HG02588 (cell line): ENCODE measurements at regions not wholly inside any gene's neighbourhood (a gene's known extent, or its start where the extent isn't known, plus 50 kb on each side); places are given as distances from the start of the nearest gene placed in this dataset.

Experiments
- ATAC-seq: cut with Tn5 transposase; IDR thresholded peaks from one replicate; pipeline ENCODE4 v1.9.1; 2021; ENCODE audit warnings: mild to moderate bottlenecking, moderate library complexity; ENCODE audit not compliant: unreplicated experiment

DNA sequence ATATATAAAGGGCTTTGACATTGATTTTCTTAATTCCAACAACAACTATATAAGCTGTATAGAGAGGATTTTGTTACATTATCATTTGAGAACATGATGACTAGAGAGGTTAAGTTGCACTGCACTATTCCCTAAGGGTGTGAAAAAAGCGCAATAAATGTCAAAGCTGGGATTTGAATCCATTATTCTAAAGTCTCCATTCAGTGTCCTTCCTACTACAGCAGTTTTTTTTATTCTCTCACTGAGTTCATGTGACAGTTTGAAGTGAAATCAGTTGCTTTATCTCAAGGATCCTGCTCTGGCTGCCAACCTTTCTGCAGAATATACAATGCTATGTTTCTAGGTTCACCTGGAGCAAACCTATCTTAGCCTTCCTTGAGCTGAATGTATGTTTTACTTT lies 177.5 kb downstream of the ANKRD50 start:
- ATAC-seq, result no peak

DNA sequence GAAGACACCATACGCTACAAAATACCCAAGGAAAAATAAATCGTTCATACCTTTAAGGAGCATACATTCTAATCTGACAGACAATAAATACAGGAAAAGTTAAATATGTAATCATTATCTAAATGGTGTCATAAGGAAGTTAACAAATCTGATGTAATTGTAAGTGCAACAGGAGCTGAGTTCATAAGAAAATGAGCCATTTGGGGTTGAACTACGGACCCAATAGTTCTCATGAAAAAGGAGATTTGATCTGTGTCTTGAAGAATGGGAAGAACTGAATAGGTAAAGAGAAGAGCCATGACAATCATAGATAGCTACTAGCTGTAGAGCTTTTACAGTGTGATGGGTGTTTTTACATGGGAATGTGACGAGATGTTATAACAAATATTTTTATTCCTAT lies 175.6 kb downstream of the ANKRD50 start:
- ATAC-seq, result no peak

DNA sequence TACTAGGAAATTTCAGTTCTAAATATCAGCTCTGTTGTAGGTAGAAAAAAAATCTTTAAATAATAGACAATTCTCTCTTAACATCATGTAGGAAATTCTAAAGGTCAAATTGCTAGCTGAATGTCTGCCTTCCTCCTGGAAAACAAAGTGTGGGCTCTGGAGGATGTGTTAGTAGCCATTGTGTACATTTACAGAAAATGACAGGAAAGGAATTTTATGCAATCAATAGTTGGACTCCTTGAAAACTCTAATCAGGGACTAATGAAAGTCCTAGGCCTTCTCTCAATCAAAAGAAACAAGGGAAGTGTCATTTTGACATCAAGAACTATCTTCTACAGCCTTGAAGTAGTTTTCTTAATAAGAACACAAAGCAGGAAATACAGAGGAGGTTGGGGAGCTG lies 174.6 kb downstream of the ANKRD50 start:
- no peak for ATAC-seq

DNA sequence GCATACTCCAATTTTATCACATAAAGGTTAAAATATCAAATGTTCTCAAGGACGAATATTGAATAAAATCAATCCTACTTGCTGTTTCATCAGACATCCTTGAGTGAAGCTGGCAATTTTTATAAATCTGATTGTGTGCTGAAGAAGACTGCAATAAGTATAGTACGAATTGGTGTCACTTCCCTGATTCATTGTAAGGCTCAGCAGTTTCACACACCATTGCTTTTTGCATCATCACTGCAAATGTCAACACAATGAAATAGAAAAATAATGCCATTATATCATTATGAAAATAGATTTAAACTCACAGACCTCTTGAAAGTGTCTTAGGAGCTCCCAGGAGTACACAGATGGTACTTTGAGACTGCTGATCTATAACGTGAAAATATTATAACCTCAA lies 172.5 kb downstream of the ANKRD50 start:
- no peak for ATAC-seq

DNA sequence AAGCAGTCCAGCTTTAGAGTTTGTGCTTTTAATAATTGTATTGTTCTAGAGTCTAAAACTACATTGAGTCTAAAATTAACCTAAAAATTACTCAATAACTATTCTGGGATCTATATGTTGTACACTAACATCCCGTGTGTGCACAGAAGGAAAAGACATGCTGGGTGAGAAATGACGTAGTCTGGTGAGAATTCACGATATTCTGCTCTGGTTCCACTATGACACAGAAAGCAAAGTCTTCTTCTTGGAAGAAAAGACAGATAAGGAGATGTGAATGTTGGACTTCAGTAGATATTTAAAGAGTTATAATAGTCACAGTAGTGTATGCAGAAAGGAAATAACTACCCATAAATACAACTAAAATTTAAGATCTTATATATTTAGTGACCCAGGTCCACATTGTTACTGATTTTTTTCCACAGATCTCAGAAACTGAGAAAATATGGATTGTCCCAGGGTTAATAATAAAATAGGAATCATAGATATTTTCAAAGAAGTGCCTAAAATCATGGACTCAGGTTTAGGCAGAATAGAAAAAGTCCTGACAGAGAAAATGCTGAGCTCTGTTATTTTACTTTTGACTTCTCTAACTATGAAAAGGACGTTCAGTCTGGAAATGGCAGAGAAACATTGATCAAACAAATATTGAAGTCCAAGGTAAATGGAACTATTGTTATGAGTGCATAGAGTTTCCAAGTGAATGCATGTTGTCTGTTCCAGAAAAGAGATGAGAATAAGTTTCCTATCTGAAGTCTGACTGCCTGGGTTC lies 170.7 kb downstream of the ANKRD50 start:
- no peak for ATAC-seq

DNA sequence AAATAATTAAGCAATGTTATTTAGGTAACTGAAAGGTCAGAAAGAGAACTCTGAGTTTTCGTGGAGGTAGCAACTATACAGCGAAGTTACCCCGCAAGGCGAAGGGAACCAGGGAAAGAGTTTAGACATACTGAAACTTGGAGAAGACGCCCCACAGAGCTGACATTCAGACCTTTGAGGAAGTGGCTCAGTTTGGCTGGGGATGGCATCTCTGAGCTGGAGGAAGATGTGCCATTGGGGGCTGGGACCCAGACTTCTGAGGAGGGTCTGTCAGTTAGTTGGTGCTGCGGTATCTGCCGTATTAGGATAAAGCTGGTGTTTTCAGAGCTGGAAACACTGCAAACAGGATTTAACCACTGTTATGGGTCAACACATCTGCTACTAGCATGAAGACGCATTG lies 156.6 kb downstream of the ANKRD50 start:
- ATAC-seq, result no peak

DNA sequence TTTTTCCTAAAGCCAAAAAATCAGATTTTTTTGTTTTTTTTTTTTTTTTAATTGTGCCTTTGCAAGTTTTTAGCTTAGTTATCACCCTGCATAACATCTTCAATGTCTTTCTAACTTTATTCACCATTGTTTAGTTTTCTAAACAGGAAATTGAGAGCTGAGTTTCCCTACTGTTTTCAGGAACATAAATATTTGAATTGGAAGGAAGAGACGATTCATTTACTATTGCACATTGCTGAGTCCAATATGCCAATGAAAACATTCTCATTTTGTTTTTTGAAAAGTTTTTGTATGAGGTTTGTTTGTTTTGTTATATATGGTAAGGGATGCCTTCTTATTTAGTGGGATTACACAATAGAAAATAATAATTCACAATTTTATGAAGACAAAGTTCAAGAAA lies 148.4 kb downstream of the ANKRD50 start:
- no peak for ATAC-seq

DNA sequence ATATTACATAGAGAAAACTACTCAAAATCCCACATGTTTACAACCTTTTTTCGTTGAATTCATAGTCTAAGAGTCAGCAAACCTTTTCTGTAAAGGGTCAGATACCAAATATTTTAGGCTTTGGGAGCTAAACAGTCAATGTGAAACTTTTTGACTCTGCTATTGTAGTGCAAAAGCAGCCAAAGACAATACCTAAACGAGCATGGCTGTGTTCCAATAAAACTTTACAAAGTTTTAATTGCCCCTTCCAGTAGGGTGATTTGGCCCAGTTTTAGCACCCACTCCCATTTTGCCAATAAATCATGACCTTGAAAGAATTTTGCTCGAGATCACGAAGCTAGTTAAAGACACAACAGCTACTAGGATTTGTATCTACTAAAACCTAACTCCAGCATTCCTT lies 147.2 kb downstream of the ANKRD50 start:
- ATAC-seq, result no peak

DNA sequence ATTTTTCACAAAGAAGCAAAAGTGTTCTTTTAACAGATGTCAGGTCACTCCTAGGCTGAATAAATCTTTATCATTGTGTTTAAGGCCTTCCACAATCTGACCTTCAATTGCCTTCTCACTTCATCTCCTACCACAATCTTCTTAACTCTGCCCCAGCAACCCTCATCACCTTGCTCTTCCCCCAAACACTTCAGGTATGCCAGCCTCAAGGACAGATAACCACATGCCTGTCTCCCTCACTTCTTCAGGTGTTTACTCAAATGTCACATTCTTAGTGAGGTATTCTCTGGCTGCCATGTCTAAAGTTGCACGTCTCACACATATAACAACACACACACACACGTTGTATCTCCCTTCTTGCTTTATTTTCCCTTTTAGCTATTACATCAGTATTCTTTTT lies 146.5 kb downstream of the ANKRD50 start:
- ATAC-seq, result no peak

DNA sequence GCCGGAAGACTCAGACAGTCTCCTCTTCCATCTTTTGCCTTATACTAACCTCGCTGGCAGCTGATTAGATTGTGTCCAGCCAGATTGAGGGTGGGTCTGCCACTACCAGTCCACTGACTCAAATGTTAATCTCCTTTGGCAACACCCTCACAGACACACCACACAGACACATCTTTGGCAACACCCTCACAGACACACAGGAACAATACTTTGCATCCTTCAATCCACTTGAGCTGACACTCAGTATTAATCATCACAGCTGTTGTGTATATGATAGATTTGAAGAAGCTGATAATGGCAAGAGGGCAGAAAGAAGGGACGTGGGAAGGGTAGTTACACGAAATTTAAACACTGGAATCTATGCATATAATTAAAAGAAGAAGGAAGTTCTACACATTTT lies 139.5 kb downstream of the ANKRD50 start:
- ATAC-seq, result no peak

DNA sequence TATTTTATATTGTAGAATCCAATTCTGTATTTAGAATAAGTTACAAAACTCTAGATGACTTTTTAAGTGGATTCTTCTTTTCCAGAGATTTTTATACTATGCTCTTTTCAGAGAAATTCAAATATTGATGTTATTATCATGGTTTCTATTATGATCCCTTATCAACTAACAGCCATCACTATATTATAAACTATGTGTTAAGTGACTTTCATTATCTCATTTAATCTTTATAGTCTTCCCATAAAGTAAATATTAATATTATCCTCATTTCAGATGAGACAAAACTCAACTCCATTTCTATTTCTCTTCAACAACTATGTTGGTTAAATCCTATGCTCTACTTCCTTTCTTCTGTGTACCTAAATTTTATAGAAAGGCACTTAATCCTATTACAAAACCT lies 132.6 kb downstream of the ANKRD50 start:
- no peak for ATAC-seq

DNA sequence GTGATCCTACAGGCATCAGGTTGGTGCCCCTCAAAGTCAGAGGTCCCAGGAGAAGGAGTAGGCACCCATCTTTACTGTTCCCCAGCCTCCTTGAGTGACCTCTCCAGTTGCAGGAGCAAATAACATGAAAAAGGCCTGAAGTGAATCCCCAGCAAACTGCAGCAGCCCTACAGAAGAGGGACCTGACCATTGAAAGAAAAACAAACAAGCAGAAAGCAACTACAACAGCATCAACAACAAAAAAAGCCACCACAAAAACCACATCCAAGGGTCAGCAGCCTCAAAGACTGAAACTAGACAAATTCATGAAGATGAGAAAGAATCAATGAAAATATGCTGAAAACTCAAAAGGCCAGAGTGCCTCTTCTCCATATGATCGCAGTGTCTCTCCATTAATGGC lies 128.7 kb downstream of the ANKRD50 start:
- no peak for ATAC-seq

DNA sequence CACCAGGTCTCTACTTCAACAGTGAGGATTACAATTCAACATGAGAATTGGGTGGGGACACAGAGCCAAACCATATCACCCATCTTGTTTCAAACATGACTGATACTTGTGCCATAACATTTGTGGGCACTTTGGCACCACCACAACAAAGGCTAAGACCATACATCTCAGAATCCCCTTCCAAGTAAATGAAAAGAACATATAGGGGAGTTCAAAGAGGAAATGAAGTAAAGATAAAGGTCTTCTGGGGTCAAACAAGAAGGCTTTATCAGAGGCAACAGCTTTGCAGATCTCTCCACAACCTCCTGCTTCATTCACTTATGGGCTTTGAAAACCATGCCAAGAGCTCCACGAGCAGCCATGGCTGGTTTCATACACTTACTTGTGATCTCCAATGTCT lies 122.7 kb downstream of the ANKRD50 start:
- no peak for ATAC-seq

DNA sequence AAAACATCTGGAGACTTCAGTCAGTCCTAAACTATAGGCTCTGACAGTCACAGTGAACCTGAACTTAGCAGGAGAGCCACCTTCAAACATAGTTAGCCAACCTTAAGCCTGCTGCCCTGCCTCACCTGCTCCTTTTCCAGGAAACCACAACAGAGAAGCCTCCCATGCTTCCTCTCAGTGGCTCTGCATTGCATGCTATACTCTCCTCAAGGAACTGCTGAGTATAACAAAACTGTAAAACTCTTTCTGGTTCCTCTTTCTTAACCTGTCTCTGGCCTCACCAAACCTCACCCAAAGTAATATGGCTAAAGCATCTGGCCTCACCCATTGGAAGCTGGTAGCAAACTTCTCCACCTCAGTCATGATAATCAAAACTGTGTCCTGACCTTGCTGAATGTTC lies 122.1 kb downstream of the ANKRD50 start:
- no peak for ATAC-seq

DNA sequence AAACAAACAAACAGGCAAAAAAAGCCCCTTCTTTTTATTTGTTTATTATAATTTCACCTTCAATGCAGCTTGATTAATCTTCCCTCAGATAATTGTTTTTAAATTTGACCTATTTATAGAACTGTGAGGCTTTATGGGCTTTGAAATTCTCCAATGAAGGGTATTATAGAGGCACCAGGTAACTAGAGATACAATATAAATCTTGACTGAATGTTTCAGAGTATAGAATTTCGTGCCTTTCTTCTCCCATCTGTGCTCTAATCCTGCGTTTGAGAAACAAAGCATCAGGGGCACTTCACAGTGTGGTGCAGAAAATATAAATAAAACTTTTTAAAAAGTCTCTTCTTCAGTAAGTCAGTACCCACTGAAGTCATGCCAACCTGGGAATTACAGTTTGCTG lies 120.9 kb downstream of the ANKRD50 start:
- ATAC-seq, result no peak

DNA sequence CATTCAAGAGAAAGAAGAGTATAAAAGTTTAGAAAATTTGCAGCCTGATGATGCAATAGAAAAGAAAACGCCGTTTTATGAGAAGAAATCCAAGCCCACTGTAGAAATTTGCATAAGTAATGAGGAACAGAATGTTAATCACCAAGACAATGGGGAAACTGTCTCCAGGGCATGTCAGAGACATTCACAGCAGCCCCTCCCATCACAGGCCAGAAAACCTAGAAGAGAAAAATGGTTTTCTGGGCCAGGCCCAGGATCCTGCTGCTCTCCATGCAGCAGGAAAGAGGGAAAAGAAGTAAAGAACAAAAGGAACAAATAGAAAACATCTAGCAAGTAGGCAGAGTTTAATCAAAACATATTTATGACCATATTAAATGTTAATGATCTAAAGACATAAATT lies 119.0 kb downstream of the ANKRD50 start:
- no peak for ATAC-seq

DNA sequence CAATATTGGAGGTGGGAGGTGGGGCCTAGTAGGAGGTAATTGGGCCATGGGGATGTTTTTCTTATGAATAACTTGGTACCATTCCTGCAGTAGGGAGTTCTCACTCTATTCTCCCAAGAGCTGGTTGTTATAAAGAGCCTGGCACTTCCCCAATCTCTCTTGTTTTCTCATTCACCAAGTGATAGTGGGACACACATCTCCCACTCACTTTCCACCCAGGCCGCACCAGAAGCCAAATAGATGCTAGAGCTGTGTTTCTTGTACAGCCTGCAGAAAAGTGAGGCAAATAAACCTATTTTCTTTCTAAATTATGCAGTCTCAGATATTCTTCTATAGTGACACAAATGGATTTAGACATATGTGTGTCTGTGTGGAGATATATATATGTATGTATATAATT lies 117.6 kb downstream of the ANKRD50 start:
- no peak for ATAC-seq

DNA sequence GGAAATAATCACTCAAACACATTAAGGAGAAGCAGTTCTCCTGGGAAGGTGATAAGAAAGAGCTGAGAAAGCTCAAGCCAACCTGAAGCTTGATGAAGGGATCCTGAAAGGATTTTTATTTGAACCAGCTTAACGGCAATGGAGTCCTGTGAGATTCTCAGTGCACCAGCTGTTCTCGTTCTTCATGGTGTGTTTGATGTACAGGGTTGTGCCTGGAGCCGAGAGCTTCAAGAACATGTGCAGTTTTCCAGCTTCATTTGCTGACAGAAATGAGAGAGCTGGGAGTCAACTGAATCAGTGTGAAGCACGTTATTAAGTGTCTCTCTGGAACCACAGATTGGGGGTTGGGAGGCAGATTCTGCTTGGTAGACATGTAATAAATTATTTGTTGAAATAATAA lies 115.7 kb downstream of the ANKRD50 start:
- no peak for ATAC-seq

DNA sequence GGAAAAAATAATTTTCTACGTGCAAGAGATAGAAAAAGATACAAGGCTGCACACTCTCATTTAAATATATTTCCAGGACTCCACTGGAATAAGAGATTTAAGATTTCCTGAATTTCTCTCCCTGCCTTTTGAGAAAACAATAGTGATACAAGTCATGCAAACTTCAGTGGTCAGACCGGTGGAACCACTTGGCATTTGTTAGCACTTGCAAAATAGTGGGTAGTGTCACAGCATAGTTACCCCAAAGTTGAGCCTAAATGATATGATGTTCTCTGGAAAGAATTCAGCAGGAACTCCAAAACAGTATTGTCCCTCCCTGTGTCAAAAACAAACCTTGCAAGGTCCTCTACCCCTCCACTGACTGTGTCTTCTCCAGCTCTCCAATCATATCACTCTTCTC lies 102.3 kb downstream of the ANKRD50 start:
- no peak for ATAC-seq
